Caco-2 (cell line): ENCODE measurements at regions not wholly inside any gene's neighbourhood (a gene's known extent, or its start where the extent isn't known, plus 50 kb on each side); places are given as distances from the start of the nearest gene placed in this dataset.
A peak's percentile ranks its signal among the peaks of the same experiment; 100 is the strongest.
"Not testable (repeated sequence)": the region's sequence is repeated elsewhere in the genome, so short reads cannot be mapped to it uniquely, and the experiment has no call there.

Experiments
- BruUV-seq: library from RNA; stranded (reverse); fragments of 400-500 nt; replicated peaks from 2 replicates; lab custom pipeline; 2021; lab: Mats Ljungman, UMichigan
- CTCF ChIA-PET: fragments of 300-600 bp; sonication (Branson Sonifier 250); formaldehyde crosslinking; loops from one replicate; lab custom pipeline; 2022; ENCODE audit warnings: antibody characterized with exemption; lab: Charles Lee
- POLR2A ChIA-PET: fragments of 300-600 bp; sonication (Branson Sonifier 250); formaldehyde crosslinking; loops from one replicate; lab custom pipeline; 2022; ENCODE audit warnings: antibody characterized with exemption; lab: Charles Lee
- DNase-seq, 2 experiments: peaks; one replicate each; pipeline versions ENCODE4 v3.0.0 to v3.0.0-alpha.2; 2020 to 2022
- H3K27me3 ChIP-seq: replicated peaks from 2 replicates; pipeline ENCODE4 v1.6.0; 2011; ENCODE audit warnings: low read length; ENCODE audit not compliant: control insufficient read depth, insufficient read depth
- H3K36me3 ChIP-seq: 2 replicates; pipeline ENCODE4 v1.5.1; 2011; ENCODE audit warnings: low read length; ENCODE audit not compliant: control insufficient read depth, insufficient read depth
- H3K4me1 ChIP-seq: fragments of 250-450 bp; sonication (Bioruptor Pico); 2 replicates; pipeline ENCODE4 v1.5.1; 2020; ENCODE audit warnings: mild to moderate bottlenecking
- H3K4me3 ChIP-seq: 2 replicates; pipeline ENCODE4 v1.5.1; 2011; ENCODE audit warnings: low read depth, mild to moderate bottlenecking, control low read depth, low read length
- H3K9me3 ChIP-seq: fragments of 250-450 bp; sonication (Bioruptor Pico); 2 replicates; pipeline ENCODE4 v1.5.1; 2020; ENCODE audit warnings: mild to moderate bottlenecking, moderate library complexity
- H3K27ac Mint-ChIP-seq: one replicate; pipeline ENCODE4 v1.8.0; 2022; ENCODE audit warnings: mixed read lengths; ENCODE audit not compliant: unreplicated experiment
- H3K27me3 Mint-ChIP-seq: one replicate; pipeline ENCODE4 v1.8.0; 2022; ENCODE audit warnings: mixed read lengths; ENCODE audit not compliant: insufficient read depth, unreplicated experiment
- H3K36me3 Mint-ChIP-seq: one replicate; pipeline ENCODE4 v1.8.0; 2022; ENCODE audit warnings: mild to moderate bottlenecking, mixed read lengths; ENCODE audit not compliant: insufficient read depth, unreplicated experiment
- H3K4me1 Mint-ChIP-seq: one replicate; pipeline ENCODE4 v1.8.0; 2022; ENCODE audit warnings: low read depth, mixed read lengths; ENCODE audit not compliant: unreplicated experiment
- H3K4me3 Mint-ChIP-seq: one replicate; pipeline ENCODE4 v1.8.0; 2022; ENCODE audit warnings: mild to moderate bottlenecking, moderate library complexity, mixed read lengths; ENCODE audit not compliant: unreplicated experiment
- H3K9me3 Mint-ChIP-seq: one replicate; pipeline ENCODE4 v1.8.0; 2022; ENCODE audit warnings: mixed read lengths; ENCODE audit not compliant: unreplicated experiment
- intact Hi-C: fragments of 100-400 bp; cut with micrococcal nuclease; formaldehyde crosslinking; loops from one replicate; pipeline ENCODE4 v1.10.0; 2022; ENCODE audit not compliant: unreplicated experiment
- TF ChIP-seq, protein P1 (sequence below), 2 experiments: fragments of 200-600 bp in 1 of 2; IDR thresholded peaks; 1 replicate in 1 of 2; 2 replicates in 1 of 2; pipeline versions ENCODE4 v1.5.1 to v1.8.0; 2011 to 2022; ENCODE audit warnings: antibody characterized with exemption in 1 of 2, control low read depth in 1 of 2, inconsistent platforms in 1 of 2, low read depth in 1 of 2, low read length in 1 of 2, mild to moderate bottlenecking in 1 of 2, moderate library complexity in 1 of 2; ENCODE audit not compliant: insufficient read depth in 1 of 2, severe bottlenecking in 1 of 2, unreplicated experiment in 1 of 2

DNA sequence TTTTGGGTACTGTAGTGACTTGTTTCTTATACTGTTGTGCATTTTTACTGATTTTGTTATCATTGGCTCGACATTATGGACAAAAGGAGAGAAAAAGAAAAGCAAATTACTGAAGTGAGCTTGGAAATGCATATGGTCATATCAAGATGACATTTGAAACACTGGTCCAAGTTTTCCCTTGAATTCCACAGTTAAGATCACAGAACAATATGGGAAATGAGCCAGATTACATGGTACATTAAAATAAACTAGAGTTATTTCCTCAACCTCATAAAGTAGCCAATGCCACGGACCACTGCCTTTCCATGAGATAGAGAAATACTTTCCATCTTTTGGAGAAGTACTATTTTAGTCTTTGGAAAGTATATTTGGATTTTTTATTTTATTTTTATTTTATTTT, 62.0 kb upstream of the SGPP2 start:
- H3K27me3 ChIP-seq, result peaks cover 1% of the 10 kb centered on the region; the same call in 1 of the 2 replicates
- Mint-ChIP-seq H3K27me3 (peaks cover 4% of the 10 kb centered on the region), H3K27ac (no peak overlapping the region), H3K4me3 (no peak overlapping the region), H3K36me3 (no peaks in the 10 kb centered on the region), H3K9me3 (no peaks in the 10 kb centered on the region), H3K4me1 (no peaks in the 10 kb centered on the region)
- ChIA-PET CTCF (no interaction called here), POLR2A (no interaction called here)
- TF ChIP-seq, protein P1, sequence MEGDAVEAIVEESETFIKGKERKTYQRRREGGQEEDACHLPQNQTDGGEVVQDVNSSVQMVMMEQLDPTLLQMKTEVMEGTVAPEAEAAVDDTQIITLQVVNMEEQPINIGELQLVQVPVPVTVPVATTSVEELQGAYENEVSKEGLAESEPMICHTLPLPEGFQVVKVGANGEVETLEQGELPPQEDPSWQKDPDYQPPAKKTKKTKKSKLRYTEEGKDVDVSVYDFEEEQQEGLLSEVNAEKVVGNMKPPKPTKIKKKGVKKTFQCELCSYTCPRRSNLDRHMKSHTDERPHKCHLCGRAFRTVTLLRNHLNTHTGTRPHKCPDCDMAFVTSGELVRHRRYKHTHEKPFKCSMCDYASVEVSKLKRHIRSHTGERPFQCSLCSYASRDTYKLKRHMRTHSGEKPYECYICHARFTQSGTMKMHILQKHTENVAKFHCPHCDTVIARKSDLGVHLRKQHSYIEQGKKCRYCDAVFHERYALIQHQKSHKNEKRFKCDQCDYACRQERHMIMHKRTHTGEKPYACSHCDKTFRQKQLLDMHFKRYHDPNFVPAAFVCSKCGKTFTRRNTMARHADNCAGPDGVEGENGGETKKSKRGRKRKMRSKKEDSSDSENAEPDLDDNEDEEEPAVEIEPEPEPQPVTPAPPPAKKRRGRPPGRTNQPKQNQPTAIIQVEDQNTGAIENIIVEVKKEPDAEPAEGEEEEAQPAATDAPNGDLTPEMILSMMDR (IDR thresholded peaks at IDR 0.05; ENCODE audit: insufficient read depth in 1 of 2, low read depth in 1 of 2, low read length in 1 of 2, severe bottlenecking in 1 of 2, unreplicated experiment in 1 of 2), result no peak
- no peaks in the 10 kb centered on the region for H3K9me3 ChIP-seq
- no peaks in the 10 kb centered on the region for H3K36me3 ChIP-seq
- BruUV-seq, result no TSS peak
- intact Hi-C loops, result no loop called here
- no peak for DNase-seq
- no peaks in the 10 kb centered on the region for H3K4me1 ChIP-seq
- no peak overlapping the region for H3K4me3 ChIP-seq

GRCh38 chr2:222364285-222364895, 60.0 kb upstream of the SGPP2 start:
- H3K4me3 ChIP-seq, result no peak overlapping the region
- H3K9me3 ChIP-seq, result no peaks in the 10 kb centered on the region
- H3K4me1 ChIP-seq, result no peaks in the 10 kb centered on the region
- H3K36me3 Mint-ChIP-seq, result no peaks in the 10 kb centered on the region
- H3K27me3 Mint-ChIP-seq, result peaks cover 4% of the 10 kb centered on the region
- H3K4me3 Mint-ChIP-seq, result no peak overlapping the region
- ChIA-PET POLR2A (no interaction called here), CTCF (no interaction called here)
- peaks cover 1% of the 10 kb centered on the region; the same call in 1 of the 2 replicates for H3K27me3 ChIP-seq
- H3K27ac Mint-ChIP-seq, result no peak overlapping the region
- TF ChIP-seq, protein P1 (IDR thresholded peaks at IDR 0.05; ENCODE audit: insufficient read depth in 1 of 2, low read depth in 1 of 2, low read length in 1 of 2, severe bottlenecking in 1 of 2, unreplicated experiment in 1 of 2), result no peak
- DNase-seq, result no peak
- no peaks in the 10 kb centered on the region for H3K36me3 ChIP-seq
- H3K9me3 Mint-ChIP-seq, result no peaks in the 10 kb centered on the region
- H3K4me1 Mint-ChIP-seq, result no peaks in the 10 kb centered on the region
- BruUV-seq, result no TSS peak
- intact Hi-C loops, result no loop called here

DNA sequence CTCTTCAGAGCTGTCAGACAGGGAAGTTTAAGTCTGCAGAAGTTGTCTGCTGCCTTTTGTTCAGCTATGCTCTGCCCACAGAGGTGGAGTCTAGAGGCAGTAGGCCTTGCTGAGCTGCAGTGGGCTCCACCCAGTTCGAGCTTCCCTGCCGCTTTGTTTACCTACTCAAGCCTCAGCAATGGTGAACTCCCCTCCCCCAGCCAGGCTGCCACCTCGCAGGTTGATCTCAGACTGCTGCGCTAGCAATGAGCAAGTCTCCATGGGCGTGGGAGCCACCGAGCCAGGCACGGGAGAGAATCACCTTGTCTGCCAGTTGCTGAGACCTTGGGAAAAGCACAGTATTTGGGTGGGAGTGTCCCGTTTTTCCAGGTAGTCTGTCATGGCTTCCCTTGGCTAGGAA, 56.1 kb upstream of the SGPP2 start:
- CTCF ChIA-PET, H3K4me3 Mint-ChIP-seq, POLR2A ChIA-PET, H3K9me3 ChIP-seq, intact Hi-C loops, H3K36me3 ChIP-seq, H3K27me3 ChIP-seq, H3K4me1 ChIP-seq, BruUV-seq, H3K27ac Mint-ChIP-seq, H3K4me3 ChIP-seq, H3K27me3 Mint-ChIP-seq, H3K36me3 Mint-ChIP-seq, H3K4me1 Mint-ChIP-seq: not testable (repeated sequence)
- H3K9me3 Mint-ChIP-seq, result peaks cover 11% of the 10 kb centered on the region
- peak in 1 of 2 experiments; percentile 15 for DNase-seq
